ENCODE measurements at regions not wholly inside any gene's neighbourhood (a gene's known extent, or its start where the extent isn't known, plus 50 kb on each side); places are given as distances from the start of the nearest gene placed in this dataset.

DNA sequence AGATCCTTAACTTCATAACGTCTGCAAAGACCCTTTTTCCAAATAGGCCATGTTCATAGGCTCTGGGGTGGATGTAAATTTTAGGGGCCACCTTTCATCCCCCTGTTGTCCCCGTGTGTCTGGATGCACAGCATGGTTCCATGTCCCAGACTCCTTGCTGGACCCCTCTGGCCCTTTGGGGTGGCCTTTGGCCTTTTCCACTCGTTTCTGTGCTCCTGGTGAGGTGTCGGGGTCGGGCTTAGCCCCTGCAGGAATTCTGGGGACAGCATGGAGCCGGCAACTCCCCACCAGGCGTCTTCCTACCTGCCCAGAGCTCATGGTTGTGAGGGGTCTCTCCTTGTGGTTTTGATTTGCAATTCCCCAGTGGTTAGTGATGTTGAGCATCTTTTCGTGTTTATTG is 183.5 kb downstream of the SEC14L1 start (continued):
- TF ChIP-seq RNF2 (IDR thresholded peaks at IDR 0.05; ENCODE audit: borderline replicate concordance, low read depth, low read length, missing control alignments, poor library complexity, severe bottlenecking) (no peak), CEBPB (IDR thresholded peaks at IDR 0.05; ENCODE audit: low read depth, low read length) (no peak), RFX5 (IDR thresholded peaks at IDR 0.05; ENCODE audit: borderline replicate concordance, low read depth, low read length) (no peak), KDM5A (IDR thresholded peaks at IDR 0.05; ENCODE audit: low read length) (no peak)
